HFF-Myc (cell line): ENCODE measurements at regions not wholly inside any gene's neighbourhood (a gene's known extent, or its start where the extent isn't known, plus 50 kb on each side); places are given as distances from the start of the nearest gene placed in this dataset.

Experiments
- DNase-seq: peaks from one replicate; pipeline ENCODE4 v3.0.0-alpha.2; 2011; ENCODE audit warnings: low read depth; ENCODE audit errors: extremely low read depth
- H3K4me3 ChIP-seq: replicated peaks from 2 replicates; pipeline ENCODE4 v1.5.1; 2011; ENCODE audit warnings: low read depth, mild to moderate bottlenecking, control low read depth, low read length
- TF ChIP-seq, protein P1 (sequence below): IDR thresholded peaks from 2 replicates; pipeline ENCODE4 v1.5.1; 2012; ENCODE audit warnings: mild to moderate bottlenecking, low read depth, low read length, control low read depth; ENCODE audit errors: missing control alignments

DNA sequence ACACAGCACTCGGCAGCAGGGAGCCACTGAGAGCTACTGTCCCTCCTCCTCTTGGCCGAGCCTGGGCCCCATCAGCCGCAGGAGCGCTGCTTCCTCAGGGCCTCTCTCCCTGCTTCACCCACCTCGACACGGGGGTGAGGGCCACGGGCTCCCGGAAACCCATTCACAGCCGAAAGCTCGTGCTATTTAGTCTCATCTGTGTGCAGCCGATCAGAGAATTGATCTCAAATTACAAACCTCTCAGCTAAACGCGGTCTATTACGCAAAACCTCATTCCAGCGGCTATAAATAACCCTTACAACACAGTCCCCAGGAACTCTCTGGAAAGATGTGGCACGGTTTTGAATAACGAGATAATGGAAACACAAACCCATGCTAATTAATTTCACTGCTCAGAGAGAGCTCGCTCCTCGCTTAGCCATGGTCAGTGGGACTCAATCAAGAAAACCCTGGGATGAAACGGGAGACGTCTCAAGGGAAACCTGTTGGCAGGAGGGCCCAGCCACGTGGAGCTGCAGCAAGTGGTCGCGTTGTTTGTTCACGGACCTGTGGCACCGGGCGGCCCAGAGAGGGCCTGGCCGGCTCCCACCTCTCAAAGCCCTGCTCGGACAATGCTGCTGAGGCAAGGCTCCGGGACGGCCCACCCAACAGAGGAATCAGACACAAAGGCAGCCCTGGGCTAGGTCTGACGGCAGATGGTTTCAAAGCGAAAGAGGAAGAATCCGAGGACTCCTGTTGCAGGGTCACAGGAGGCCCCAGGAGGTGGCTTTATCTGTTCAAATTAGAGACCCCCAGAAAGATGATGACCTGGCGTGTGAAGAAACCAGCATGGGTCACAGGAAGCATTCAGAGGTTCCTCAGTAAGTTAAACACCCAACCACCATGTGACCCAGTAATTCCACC, 210.5 kb downstream of the CTTN start:
- no peak for DNase-seq
- no peak overlapping the region for H3K4me3 ChIP-seq
- TF ChIP-seq, protein P1, sequence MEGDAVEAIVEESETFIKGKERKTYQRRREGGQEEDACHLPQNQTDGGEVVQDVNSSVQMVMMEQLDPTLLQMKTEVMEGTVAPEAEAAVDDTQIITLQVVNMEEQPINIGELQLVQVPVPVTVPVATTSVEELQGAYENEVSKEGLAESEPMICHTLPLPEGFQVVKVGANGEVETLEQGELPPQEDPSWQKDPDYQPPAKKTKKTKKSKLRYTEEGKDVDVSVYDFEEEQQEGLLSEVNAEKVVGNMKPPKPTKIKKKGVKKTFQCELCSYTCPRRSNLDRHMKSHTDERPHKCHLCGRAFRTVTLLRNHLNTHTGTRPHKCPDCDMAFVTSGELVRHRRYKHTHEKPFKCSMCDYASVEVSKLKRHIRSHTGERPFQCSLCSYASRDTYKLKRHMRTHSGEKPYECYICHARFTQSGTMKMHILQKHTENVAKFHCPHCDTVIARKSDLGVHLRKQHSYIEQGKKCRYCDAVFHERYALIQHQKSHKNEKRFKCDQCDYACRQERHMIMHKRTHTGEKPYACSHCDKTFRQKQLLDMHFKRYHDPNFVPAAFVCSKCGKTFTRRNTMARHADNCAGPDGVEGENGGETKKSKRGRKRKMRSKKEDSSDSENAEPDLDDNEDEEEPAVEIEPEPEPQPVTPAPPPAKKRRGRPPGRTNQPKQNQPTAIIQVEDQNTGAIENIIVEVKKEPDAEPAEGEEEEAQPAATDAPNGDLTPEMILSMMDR: no peak

DNA sequence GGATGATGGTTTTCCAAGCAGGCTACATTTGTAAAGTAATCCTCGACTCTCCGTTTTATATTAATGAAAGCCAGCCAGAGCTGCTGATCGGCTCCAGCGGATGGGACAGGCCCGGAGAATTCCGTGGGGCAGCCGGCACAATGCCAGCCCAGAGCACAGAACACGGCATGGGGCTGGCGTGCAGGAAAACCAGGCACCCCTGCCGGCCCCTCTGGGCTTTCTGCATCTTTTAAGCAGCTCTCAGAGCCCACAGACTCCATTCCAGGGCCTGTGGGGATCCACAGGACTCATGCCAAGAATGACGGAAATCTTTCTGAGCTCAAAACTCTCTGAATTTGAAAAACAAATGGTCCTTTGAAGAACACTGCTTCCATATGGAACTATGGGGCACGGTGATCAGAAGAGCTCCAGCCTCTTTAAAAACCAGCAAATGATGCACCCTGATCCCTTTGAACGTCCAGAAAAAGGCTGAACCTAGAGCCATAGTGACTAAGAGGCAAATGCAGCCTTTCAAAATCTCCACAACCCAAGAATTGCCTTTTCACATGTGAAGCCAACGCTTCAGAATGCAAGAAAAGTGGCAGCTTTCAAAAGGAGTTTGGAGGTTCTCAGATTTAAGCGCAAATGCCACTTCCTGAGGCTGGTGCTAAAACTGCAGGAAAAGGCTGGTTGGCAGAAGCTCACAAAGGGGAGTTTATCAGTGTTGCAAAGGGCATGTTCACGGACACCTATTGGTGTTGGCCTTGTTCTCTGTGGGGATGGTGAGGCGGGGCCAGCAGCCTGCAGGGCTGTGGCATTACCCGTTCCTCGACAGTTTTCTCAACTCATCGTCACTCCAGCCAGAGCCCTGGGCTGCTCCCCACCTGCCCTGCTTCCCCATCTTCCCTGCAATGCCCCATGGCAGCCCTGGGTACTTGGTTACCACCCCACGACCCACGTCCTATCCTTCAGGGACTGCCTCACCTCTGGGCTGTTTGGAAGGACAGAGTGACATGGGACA, 212.5 kb downstream of the CTTN start:
- TF ChIP-seq, protein P1: no peak
- DNase-seq: no peak
- H3K4me3 ChIP-seq: no peak overlapping the region

DNA sequence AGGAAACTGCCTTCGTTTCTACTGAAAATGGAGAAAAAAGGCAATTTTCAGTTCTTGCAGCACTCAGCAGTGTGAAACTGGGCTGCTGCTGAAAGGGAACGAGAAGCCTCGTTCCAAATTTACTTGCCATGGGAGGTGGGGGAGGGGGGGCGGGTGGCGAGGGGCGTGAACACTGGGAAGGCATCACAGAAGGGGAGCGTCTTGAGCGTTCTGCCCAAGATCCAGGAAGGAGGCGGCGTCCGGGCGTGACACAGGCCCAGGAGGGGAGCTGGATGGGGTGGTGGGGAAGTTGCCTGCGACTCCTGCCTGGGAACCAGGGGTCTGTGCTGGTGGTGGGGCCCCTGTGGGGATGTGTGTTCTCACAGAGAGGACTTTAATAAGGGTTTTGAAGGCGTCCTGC, 213.5 kb downstream of the CTTN start:
- H3K4me3 ChIP-seq: no peak overlapping the region
- DNase-seq: no peak
- TF ChIP-seq, protein P1: no peak

DNA sequence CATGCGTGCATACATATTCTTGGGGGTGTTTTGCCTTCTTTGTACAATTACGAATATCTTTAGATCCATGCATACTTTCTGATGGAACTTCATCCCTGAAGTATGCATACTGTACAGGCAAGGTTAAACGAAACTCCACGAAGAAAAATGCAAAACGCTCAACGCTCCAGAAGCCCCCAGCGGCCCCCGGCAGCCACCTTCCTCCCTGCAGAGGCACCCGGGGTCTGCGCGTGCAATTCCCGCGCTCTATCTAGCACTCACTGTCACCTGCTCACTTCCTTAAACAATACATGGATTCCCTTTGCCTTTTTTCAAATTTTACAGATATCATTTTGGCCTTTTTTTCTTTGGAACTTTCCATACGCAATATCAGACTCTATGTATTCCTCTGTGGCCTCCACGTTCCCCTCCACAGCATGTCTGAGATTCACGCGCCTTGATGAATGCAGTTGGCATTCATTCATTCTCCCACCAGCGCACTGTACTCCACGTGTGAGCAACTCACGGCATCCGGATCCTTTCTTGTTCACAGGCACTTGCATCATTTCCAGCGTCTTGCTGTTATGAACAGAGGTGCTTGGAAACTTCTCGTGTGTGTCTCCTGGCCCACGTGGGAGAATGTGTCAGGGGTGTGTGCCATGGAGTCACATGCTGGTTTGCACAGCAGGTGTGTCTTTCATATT, 214.3 kb downstream of the CTTN start:
- H3K4me3 ChIP-seq: no peak overlapping the region
- TF ChIP-seq, protein P1: no peak
- no peak for DNase-seq

DNA sequence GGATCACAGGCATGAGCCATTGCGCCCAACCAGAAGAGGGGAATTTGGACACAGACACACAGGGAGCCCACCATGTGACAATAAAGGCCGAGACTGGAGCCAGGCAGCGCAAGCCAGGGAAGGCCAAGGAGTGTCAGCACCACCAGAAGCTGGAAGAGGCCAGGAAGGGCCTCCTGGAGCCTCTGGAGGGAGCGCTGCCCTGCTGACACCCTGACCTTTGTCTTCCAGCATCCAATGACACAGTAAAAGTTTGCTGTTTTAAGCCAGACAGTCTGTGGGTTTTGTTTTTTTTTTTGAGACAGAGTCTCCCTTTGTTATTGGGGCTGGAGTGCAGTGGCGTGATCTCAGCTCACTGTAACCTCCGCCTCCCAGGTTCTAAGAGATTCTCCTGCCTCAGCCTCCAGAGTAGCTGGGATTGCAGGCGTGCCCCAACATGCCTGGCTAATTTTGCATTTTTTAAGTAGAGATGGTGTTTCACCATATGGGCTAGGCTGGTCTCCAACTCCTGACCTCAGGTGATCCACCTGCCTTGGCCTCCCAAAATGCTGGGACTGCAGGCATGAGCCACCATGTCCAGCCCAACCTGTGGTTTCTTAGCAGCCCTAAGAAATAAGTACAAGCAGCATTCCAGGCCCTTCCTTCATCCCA, 215.8 kb downstream of the CTTN start:
- no peak for DNase-seq
- TF ChIP-seq, protein P1: no peak
- H3K4me3 ChIP-seq: no peak overlapping the region
